ENCODE measurements at regions not wholly inside any gene's neighbourhood (a gene's known extent, or its start where the extent isn't known, plus 50 kb on each side); places are given as distances from the start of the nearest gene placed in this dataset.

DNA sequence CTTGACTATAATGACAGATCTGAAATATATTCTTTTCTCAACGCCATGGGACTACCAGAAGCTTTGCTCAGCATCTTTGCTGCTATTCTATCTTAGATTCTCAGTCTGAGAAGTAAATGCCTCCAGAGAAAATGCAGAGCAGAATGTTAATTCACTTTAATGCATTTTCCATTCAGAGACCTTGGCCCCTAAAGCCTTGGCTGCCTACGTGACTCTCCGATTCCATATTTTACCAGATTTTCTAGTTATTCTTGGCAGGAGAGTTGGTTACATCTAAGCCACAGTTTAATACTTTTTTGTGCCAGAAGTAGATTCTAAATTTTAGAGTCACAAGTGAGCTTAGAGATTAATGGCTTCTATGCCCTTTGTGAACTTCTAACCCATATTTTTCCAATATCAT is 837.1 kb upstream of the POU3F3 start:
- TF ChIP-seq, protein P1, sequence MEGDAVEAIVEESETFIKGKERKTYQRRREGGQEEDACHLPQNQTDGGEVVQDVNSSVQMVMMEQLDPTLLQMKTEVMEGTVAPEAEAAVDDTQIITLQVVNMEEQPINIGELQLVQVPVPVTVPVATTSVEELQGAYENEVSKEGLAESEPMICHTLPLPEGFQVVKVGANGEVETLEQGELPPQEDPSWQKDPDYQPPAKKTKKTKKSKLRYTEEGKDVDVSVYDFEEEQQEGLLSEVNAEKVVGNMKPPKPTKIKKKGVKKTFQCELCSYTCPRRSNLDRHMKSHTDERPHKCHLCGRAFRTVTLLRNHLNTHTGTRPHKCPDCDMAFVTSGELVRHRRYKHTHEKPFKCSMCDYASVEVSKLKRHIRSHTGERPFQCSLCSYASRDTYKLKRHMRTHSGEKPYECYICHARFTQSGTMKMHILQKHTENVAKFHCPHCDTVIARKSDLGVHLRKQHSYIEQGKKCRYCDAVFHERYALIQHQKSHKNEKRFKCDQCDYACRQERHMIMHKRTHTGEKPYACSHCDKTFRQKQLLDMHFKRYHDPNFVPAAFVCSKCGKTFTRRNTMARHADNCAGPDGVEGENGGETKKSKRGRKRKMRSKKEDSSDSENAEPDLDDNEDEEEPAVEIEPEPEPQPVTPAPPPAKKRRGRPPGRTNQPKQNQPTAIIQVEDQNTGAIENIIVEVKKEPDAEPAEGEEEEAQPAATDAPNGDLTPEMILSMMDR (conservative IDR thresholded peaks at IDR 0.05; ENCODE audit: low read depth, low read length) = no peak
- no peak for DNase-seq (ENCODE audit: low read depth)
- no peak overlapping the region for H3K4me3 ChIP-seq (ENCODE audit: low read depth, low read length)

DNA sequence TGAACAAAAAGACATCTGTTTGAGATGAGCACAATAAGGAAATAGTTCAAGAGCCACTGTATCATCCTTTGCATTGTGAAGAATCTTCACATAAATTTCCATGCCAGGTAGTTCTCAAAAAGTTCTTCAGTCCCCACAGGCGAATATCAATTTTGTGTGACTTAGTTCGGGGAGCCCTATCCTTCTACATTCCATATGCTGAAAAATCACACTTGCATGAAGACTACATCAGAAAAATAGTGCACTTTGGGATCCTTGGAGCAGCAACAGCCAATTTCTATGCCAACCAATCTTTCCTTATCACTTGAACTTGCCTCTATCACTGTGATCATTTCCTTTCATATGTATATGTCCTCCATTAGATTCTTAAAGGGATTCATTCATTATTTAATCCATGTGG is 830.6 kb upstream of the POU3F3 start:
- TF ChIP-seq, protein P1 (conservative IDR thresholded peaks at IDR 0.05; ENCODE audit: low read depth, low read length) = no peak
- H3K4me3 ChIP-seq (ENCODE audit: low read depth, low read length) = no peak overlapping the region
- no peak for DNase-seq (ENCODE audit: low read depth)

DNA sequence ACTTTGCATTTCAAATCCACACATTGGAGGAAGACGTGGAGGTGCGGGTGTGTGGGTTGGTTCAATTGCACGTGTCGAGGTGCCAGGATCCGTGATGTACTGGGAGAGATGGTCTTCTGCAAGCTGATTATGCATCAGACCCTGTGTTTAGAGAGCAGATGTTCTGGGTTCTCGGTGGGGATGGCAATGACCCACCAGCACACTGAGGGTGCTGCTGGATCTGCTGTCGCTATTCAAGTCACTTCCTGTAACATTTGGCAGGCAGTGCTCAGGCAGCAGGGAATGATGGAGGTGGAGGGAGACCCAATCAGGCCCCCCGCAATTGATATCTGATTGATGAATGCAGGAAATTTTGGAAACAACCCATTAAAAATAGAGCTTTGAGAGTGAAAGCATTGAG is 830.1 kb upstream of the POU3F3 start:
- no peak for DNase-seq (ENCODE audit: low read depth)
- H3K4me3 ChIP-seq (ENCODE audit: low read depth, low read length) = no peak overlapping the region
- TF ChIP-seq, protein P1 (conservative IDR thresholded peaks at IDR 0.05; ENCODE audit: low read depth, low read length) = no peak

DNA sequence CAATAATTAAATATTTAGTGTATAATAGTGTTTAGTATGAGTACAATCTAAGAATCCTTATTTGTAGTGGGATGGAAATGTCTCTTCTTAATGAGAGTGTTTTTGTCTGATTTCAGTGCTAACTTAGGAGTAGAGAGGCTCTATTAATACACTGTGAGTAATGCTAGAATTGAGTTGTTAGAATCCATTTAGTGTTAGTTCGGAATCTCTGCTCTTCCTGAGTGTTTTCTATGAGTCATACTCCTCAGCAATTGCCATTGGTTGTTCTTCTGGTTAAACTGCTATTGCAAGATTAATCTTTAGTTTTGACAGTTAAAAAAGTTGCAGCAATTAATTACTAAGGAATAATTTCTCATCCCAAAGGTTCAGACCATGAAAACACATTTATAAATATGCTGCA is 828.6 kb upstream of the POU3F3 start:
- H3K4me3 ChIP-seq (ENCODE audit: low read depth, low read length) = no peak overlapping the region
- TF ChIP-seq, protein P1 (conservative IDR thresholded peaks at IDR 0.05; ENCODE audit: low read depth, low read length) = no peak
- DNase-seq (ENCODE audit: low read depth) = no peak

DNA sequence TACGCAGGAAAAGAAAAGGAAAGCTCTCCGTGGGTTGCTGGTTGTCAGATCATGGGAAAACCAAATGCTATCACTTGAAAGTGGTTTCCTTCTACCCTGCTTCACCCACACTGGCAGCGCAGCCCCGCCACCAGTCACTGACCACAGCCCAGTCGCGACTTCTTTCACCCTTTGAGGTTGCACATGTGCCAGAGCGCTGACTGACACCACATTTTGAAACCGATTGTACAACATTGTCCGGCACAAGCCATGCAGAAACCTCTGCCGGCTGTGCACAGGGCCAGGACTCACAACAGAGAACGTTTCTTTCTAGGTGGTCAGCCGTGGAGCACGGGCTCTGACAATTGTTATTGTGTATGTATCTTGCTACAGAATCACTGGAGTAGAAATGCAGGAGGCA is 827.2 kb upstream of the POU3F3 start:
- TF ChIP-seq, protein P1 (conservative IDR thresholded peaks at IDR 0.05; ENCODE audit: low read depth, low read length) = no peak
- no peak for DNase-seq (ENCODE audit: low read depth)
- H3K4me3 ChIP-seq (ENCODE audit: low read depth, low read length) = no peak overlapping the region

DNA sequence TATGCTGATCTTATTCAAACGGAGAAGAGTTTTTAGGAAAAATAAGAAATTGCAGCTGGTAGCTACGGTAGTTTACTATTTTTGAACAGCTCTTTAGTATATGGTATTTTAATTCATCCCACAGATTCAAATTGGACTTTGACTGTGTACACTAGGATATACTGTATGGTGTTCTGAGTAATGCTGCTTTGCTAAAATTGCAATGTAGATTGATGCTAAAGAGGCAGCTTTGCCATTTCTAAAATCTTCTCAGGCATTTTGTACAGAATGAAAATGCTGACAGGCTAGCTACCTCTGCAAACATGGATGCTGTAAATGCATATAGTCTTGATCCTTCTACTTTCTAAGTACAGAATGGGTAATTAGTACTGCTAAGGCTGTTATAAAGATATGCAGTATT is 826.6 kb upstream of the POU3F3 start:
- TF ChIP-seq, protein P1 (conservative IDR thresholded peaks at IDR 0.05; ENCODE audit: low read depth, low read length) = no peak
- no peak overlapping the region for H3K4me3 ChIP-seq (ENCODE audit: low read depth, low read length)
- DNase-seq (ENCODE audit: low read depth) = no peak

DNA sequence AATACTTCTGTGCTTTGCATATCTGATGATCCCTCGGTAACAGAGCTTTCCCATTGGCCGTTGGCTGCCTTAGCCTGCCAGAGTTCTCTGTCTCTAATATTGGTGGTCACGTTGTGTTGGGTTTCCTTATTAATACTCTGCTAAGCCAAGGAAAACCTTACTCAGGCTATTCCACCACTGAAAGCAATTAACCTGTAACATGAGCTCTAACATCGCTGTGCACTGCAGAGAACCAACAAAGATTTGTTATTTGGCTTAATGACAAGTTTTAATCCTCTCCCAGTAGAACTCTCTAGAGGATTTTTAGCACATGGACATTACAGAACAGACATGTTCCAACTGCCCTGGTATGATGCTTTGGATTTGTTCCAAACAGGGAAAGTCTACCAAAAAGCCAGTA is 825.9 kb upstream of the POU3F3 start:
- H3K4me3 ChIP-seq (ENCODE audit: low read depth, low read length) = no peak overlapping the region
- no peak for DNase-seq (ENCODE audit: low read depth)
- TF ChIP-seq, protein P1 (conservative IDR thresholded peaks at IDR 0.05; ENCODE audit: low read depth, low read length) = no peak

All from choroid plexus epithelial cell (primary cell).